ENCODE measurements at regions not wholly inside any gene's neighbourhood (a gene's known extent, or its start where the extent isn't known, plus 50 kb on each side); places are given as distances from the start of the nearest gene placed in this dataset.

DNA sequence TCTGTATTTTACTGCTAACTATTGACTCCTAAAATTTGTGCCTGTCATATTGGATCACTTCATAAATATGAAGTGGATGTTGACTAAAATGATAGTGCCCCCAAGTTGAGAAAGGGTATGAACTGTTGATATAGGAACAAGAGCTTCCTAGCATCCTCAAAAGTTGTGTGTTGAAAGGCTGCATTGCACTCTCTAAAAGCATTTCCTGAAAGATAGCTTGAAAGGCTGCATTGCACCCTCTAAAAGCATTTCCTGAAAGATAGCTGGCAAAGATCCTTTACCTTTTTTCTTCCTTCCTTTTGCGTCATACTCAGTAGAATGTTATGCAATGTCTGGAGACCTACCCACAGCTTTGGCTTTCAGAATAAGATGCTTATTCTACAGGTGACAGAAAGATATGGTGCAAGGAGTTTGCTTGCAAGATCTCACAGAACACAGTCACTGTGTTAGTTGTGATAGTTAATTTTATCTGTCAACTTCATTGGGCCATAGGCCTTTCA is 274.6 kb upstream of the GALNTL6 start:
- Histone ChIP-seq H3K27me3 (ENCODE audit: insufficient read depth, poor library complexity, severe bottlenecking) (no peaks in the 10 kb centered on the region), H3K4me1 (ENCODE audit: insufficient read depth, poor library complexity, severe bottlenecking) (no peaks in the 10 kb centered on the region), H3K9me3 (ENCODE audit: severe bottlenecking) (no peaks in the 10 kb centered on the region), H3K4me3 (ENCODE audit: severe bottlenecking) (no peak overlapping the region), H3K36me3 (ENCODE audit: low read depth) (no peaks in the 10 kb centered on the region), H3K27ac (ENCODE audit: poor library complexity, severe bottlenecking) (no peak overlapping the region)
- ATAC-seq (ENCODE audit: low read depth) (no peak), DNase-seq (ENCODE audit: low spot score) (no peak)
- TF ChIP-seq, protein P1, sequence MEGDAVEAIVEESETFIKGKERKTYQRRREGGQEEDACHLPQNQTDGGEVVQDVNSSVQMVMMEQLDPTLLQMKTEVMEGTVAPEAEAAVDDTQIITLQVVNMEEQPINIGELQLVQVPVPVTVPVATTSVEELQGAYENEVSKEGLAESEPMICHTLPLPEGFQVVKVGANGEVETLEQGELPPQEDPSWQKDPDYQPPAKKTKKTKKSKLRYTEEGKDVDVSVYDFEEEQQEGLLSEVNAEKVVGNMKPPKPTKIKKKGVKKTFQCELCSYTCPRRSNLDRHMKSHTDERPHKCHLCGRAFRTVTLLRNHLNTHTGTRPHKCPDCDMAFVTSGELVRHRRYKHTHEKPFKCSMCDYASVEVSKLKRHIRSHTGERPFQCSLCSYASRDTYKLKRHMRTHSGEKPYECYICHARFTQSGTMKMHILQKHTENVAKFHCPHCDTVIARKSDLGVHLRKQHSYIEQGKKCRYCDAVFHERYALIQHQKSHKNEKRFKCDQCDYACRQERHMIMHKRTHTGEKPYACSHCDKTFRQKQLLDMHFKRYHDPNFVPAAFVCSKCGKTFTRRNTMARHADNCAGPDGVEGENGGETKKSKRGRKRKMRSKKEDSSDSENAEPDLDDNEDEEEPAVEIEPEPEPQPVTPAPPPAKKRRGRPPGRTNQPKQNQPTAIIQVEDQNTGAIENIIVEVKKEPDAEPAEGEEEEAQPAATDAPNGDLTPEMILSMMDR (IDR thresholded peaks at IDR 0.05; ENCODE audit: poor library complexity, severe bottlenecking): no peak

DNA sequence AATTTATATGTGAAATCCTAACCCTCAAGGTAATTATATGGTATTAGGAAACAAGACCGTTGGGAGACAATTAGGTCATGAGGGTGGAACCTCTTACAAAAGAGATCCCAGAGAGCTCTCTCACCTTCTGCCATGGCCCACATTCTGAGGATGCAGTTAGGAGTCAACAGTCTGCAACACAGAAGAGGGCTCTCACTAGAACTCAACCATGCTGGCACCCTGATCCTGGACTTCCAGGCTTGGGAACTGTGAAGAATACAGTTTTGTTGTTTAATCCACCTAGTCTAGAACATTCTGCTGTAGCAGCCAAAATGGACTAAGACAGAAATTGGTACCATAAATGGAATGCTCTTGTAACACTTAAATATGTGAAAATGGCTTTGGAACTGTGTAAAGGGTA is 278.8 kb upstream of the GALNTL6 start:
- no peak overlapping the region for H3K27ac ChIP-seq (ENCODE audit: poor library complexity, severe bottlenecking)
- TF ChIP-seq, protein P1 (IDR thresholded peaks at IDR 0.05; ENCODE audit: poor library complexity, severe bottlenecking): no peak
- no peak for DNase-seq (ENCODE audit: low spot score)
- H3K9me3 ChIP-seq (ENCODE audit: severe bottlenecking): no peaks in the 10 kb centered on the region
- ATAC-seq (ENCODE audit: low read depth): no peak
- no peaks in the 10 kb centered on the region for H3K27me3 ChIP-seq (ENCODE audit: insufficient read depth, poor library complexity, severe bottlenecking)
- H3K4me3 ChIP-seq (ENCODE audit: severe bottlenecking): no peak overlapping the region
- H3K36me3 ChIP-seq (ENCODE audit: low read depth): no peaks in the 10 kb centered on the region
- no peaks in the 10 kb centered on the region for H3K4me1 ChIP-seq (ENCODE audit: insufficient read depth, poor library complexity, severe bottlenecking)

DNA sequence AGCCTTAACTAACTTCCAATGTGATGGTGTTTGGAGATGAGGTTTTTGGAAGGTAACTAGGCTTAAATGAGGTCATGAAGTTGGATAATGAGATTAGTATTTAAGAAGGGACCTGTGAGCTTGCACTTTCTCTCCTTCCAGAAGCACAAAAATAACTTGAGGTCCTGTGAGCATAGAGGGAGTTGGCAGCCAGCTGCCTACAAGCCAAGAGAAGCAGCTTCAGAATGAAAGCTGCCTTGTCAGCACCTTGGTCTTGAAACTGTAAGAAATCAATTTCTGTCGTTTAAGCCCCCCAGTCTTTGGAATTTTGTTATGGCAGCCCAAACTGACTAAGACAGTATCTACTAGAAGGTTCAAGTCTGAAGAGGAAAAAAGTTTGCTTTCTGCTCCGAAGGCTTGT is 280.2 kb upstream of the GALNTL6 start:
- Histone ChIP-seq H3K36me3 (ENCODE audit: low read depth) (no peaks in the 10 kb centered on the region), H3K27me3 (ENCODE audit: insufficient read depth, poor library complexity, severe bottlenecking) (no peaks in the 10 kb centered on the region), H3K4me3 (ENCODE audit: severe bottlenecking) (no peak overlapping the region), H3K27ac (ENCODE audit: poor library complexity, severe bottlenecking) (no peak overlapping the region), H3K4me1 (ENCODE audit: insufficient read depth, poor library complexity, severe bottlenecking) (no peaks in the 10 kb centered on the region), H3K9me3 (ENCODE audit: severe bottlenecking) (no peaks in the 10 kb centered on the region)
- TF ChIP-seq, protein P1 (IDR thresholded peaks at IDR 0.05; ENCODE audit: poor library complexity, severe bottlenecking): no peak
- ATAC-seq (ENCODE audit: low read depth) (no peak), DNase-seq (ENCODE audit: low spot score) (no peak)

DNA sequence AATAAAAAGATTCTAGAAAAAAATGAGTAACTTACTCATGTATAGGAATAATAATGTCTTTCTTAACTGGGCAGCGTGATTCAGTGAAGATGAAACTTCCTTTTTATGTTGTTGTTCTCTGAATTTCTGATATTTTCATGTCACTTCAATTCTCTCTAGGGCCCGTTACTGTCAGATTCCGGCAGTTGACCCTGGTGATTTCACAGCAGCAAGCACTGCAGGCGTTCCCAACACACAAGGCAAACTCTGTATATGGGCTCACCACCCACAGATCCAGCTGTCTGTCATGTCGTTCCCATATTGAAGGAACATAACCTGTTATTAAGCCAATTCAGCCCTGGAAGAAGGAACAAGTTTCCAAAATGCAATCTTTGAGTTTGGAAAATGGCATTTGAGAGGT is 288.3 kb upstream of the GALNTL6 start:
- DNase-seq (ENCODE audit: low spot score): no peak
- Histone ChIP-seq H3K36me3 (ENCODE audit: low read depth) (no peaks in the 10 kb centered on the region), H3K4me1 (ENCODE audit: insufficient read depth, poor library complexity, severe bottlenecking) (no peaks in the 10 kb centered on the region), H3K4me3 (ENCODE audit: severe bottlenecking) (no peak overlapping the region), H3K9me3 (ENCODE audit: severe bottlenecking) (no peaks in the 10 kb centered on the region), H3K27me3 (ENCODE audit: insufficient read depth, poor library complexity, severe bottlenecking) (no peaks in the 10 kb centered on the region), H3K27ac (ENCODE audit: poor library complexity, severe bottlenecking) (no peak overlapping the region)
- ATAC-seq (ENCODE audit: low read depth): no peak
- TF ChIP-seq, protein P1 (IDR thresholded peaks at IDR 0.05; ENCODE audit: poor library complexity, severe bottlenecking): no peak

DNA sequence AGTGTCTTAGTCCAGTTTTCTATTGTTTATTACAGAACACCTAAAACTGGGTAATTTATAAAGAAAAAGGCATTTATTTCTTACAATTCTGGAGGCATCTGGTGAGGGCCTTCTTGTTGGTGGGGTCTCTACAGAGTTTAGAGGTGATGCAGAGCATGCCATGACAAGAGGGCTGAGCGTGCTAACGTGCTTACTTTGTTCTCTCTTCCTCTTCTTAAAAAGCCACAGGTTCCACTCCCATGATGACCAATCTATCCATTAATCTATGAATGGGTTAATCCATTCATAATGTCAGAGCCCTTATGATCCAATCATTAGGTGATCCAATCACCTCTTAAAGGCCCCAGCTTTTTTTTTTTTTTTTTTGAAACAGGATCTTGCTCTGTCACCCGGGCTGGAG is 291.5 kb upstream of the GALNTL6 start:
- ATAC-seq (ENCODE audit: low read depth): no peak
- H3K36me3 ChIP-seq (ENCODE audit: low read depth): no peaks in the 10 kb centered on the region
- no peak for DNase-seq (ENCODE audit: low spot score)
- no peaks in the 10 kb centered on the region for H3K4me1 ChIP-seq (ENCODE audit: insufficient read depth, poor library complexity, severe bottlenecking)
- TF ChIP-seq, protein P1 (IDR thresholded peaks at IDR 0.05; ENCODE audit: poor library complexity, severe bottlenecking): no peak
- H3K27ac ChIP-seq (ENCODE audit: poor library complexity, severe bottlenecking): no peak overlapping the region
- H3K27me3 ChIP-seq (ENCODE audit: insufficient read depth, poor library complexity, severe bottlenecking): no peaks in the 10 kb centered on the region
- no peaks in the 10 kb centered on the region for H3K9me3 ChIP-seq (ENCODE audit: severe bottlenecking)
- H3K4me3 ChIP-seq (ENCODE audit: severe bottlenecking): no peak overlapping the region
